ENCODE measurements at regions not wholly inside any gene's neighbourhood (a gene's known extent, or its start where the extent isn't known, plus 50 kb on each side); places are given as distances from the start of the nearest gene placed in this dataset.

- DNase-seq (ENCODE audit: low read depth): no peak
- H3K4me3 ChIP-seq (ENCODE audit: low read depth, low read length): no peak overlapping the region
- no peak for TF ChIP-seq CTCF (IDR thresholded peaks at IDR 0.05; ENCODE audit: insufficient read depth, low read length)
Measured at GRCh38 chr1:109814993-109815786, 51.5 kb upstream of the EPS8L3 start.

GRCh38 chr1:109814223-109814622 lies 50.5 kb upstream of the EPS8L3 start:
- no peak for DNase-seq (ENCODE audit: low read depth)
- no peak for TF ChIP-seq CTCF (IDR thresholded peaks at IDR 0.05; ENCODE audit: insufficient read depth, low read length)

More at GRCh38 chr1:109814223-109814622, 50.5 kb upstream of the EPS8L3 start:
- H3K4me3 ChIP-seq (ENCODE audit: low read depth, low read length): no peak overlapping the region
